GM12873 (cell line): ENCODE measurements at regions not wholly inside any gene's neighbourhood (a gene's known extent, or its start where the extent isn't known, plus 50 kb on each side); places are given as distances from the start of the nearest gene placed in this dataset.

ENCODE experiments used
- TF ChIP-seq, protein P1 (sequence below): IDR thresholded peaks from 2 replicates; pipeline ENCODE4 v1.5.1; 2012; ENCODE audit warnings: low read depth, mild to moderate bottlenecking, moderate library complexity, low read length, control low read depth; ENCODE audit not compliant: insufficient read depth; ENCODE audit errors: missing control alignments

DNA sequence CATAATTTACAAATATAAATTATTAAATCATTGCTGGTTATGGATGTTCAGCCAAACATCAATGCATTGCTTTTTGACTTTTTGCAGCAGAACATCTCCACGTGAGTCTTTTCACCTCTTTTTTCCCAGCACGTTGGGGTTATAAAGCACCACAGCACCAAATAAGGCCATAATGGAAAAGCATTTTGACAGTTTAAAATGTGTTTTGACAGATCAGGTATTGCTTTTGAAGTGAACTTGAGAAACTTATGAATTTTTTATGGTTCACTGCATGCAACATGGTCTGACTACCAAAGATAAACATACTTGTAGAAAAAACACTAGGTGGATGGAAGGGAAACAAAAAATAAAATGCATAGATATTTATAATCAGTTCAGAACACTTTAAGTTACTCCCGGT, 622.4 kb downstream of the HTR1B start:
- TF ChIP-seq, protein P1, sequence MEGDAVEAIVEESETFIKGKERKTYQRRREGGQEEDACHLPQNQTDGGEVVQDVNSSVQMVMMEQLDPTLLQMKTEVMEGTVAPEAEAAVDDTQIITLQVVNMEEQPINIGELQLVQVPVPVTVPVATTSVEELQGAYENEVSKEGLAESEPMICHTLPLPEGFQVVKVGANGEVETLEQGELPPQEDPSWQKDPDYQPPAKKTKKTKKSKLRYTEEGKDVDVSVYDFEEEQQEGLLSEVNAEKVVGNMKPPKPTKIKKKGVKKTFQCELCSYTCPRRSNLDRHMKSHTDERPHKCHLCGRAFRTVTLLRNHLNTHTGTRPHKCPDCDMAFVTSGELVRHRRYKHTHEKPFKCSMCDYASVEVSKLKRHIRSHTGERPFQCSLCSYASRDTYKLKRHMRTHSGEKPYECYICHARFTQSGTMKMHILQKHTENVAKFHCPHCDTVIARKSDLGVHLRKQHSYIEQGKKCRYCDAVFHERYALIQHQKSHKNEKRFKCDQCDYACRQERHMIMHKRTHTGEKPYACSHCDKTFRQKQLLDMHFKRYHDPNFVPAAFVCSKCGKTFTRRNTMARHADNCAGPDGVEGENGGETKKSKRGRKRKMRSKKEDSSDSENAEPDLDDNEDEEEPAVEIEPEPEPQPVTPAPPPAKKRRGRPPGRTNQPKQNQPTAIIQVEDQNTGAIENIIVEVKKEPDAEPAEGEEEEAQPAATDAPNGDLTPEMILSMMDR, result no peak

DNA sequence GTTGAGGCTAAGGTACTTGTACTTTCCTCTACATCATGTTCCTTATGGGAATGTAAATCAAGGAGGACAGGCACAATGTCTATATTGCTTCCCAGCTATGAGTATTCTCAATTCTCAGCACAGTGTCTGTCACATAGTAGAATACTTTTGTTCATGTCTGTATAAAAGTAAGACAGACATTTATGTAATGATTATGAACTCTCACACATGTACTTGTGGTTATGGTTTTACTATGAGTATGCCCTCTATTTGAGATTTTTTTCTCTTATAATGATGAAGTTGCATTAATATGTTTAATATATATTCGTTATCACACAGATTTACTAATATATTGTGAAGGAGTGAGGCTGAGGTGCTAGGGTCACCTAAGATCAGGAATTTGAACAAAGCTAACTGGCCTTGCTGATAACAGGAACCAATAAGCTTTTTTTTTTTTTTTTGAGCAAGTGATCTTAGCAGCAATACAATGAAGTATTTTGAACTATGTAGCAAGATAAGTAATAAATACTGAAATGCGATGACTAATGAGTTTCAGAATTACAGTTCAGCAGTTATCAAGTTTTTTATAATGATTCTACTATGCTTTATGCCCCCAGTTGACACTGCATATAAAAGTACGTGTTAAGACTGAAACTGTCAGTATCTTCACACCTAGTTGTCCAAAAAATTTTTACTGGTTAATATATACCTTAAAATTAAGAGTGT, 623.1 kb downstream of the HTR1B start:
- TF ChIP-seq, protein P1, result no peak

GRCh38 chr6:76839505-76839904, 623.8 kb downstream of the HTR1B start:
- TF ChIP-seq, protein P1, result no peak

DNA sequence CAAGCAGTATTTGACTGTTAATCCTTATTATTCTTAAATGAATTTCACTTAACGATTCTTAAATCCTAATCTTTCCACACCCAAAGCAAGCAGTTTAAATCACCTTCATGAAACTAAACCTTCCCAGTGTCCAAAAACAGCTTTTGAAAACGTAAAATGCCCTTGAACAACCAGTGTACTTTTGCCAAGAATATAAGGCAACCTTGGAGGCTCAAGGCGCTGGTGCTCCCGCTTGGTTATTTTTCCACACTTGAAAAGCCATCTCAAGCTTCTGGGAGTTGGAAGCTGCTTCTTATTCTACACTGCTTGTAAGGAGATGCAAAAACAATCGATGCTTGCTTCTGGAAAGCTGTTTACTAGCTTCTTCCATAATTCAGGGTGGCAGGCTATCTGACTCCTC, 625.7 kb downstream of the HTR1B start:
- TF ChIP-seq, protein P1, result no peak

DNA sequence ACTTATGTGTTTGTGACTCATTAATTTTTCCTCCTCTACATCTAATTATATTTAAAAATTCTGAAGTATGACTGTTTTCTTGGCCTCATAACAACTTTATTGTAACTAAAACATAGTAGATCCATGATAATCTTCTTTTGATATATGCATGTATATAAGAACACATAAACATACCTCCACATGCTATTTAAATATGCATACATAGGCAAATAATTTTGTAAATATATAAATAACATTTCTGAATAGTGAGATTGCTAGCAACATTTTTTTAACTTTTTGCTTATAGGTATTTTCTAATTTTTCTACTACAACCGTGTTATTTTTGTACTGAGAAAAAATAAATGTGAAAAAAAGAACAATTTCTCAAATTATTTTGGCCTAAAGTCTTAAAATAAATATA, 627.6 kb downstream of the HTR1B start:
- TF ChIP-seq, protein P1, result no peak

DNA sequence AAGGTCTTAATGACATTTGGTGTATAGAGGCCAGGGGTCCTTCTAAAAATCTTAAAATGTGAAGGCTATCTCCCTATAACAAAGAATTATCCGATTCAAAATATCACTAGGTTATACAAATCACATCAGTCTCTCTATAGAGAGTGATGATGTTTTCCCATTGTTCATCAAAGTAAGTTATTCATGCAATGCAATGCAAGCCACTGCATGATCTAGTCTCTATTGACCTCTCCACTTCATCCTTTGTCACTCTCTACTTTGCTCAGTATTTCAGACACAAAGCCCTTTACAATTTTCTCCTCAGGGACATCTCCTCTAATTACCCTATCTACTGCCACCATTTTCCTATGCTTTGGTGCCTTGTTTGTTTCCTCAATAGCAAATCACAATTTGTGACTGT, 628.0 kb downstream of the HTR1B start:
- TF ChIP-seq, protein P1, result no peak

- TF ChIP-seq, protein P1, result no peak
Observed at GRCh38 chr6:76834399-76834798, 628.9 kb downstream of the HTR1B start.
